NCI-H526 (cell line): ENCODE measurements at regions not wholly inside any gene's neighbourhood (a gene's known extent, or its start where the extent isn't known, plus 50 kb on each side); places are given as distances from the start of the nearest gene placed in this dataset.

ENCODE experiments used
- DNase-seq, 2 experiments: peaks; one replicate each; lab custom pipeline; 2025; lab: John Stamatoyannopoulos, UW

- DNase-seq = no peak
Observed at GRCh38 chr12:91311081-91311480, 128.5 kb upstream of the DCN start.

DNA sequence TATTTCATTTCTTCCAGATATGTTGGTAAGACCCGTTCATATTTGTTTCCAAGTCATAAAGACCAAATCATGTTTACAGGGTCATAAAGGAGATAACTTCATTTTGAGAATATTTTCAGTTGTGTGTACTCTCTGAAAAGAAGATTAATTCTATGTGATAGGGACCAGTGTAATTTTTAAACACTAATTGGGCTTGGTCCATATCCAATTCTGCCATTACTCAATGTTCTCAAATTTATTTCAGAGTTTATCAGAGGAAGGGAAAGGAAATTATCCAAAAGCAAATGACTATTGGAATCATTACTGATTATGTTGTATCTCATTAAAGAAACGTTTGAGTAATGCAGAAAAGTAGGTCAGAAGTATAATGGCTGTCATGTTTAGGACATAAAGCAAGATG is 126.8 kb upstream of the DCN start:
- no peak for DNase-seq

- DNase-seq = no peak
Observed at GRCh38 chr12:91307957-91308670, 125.5 kb upstream of the DCN start.

GRCh38 chr12:91290354-91290753 is 107.7 kb upstream of the DCN start:
- no peak for DNase-seq

- no peak for DNase-seq
Observed at GRCh38 chr12:91289906-91290305, 107.3 kb upstream of the DCN start.

- no peak for DNase-seq
Observed at GRCh38 chr12:91289072-91289471, 106.5 kb upstream of the DCN start.

DNA sequence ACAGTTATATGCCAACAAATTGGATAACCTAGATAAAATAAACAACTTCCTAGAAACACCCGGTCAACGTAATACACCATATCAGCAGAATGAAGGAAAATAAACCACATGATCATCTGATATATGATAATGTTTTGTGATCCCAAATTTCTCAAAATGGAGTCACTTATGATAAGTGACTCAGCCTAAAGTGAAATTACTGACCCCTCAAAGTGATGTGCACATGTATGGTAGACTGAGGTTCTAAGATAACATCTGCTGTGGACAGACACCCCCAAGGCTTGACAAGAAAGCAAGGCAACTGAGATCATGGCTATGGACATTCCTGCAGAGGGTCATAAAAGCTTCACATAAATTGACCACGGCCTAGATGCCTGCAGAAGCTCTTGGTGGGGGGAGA is 105.1 kb upstream of the DCN start:
- no peak for DNase-seq

- no peak for DNase-seq
Observed at GRCh38 chr12:91278126-91278525, 95.5 kb upstream of the DCN start.

- DNase-seq = no peak
Observed at GRCh38 chr12:91276509-91276908, 93.9 kb upstream of the DCN start.

DNA sequence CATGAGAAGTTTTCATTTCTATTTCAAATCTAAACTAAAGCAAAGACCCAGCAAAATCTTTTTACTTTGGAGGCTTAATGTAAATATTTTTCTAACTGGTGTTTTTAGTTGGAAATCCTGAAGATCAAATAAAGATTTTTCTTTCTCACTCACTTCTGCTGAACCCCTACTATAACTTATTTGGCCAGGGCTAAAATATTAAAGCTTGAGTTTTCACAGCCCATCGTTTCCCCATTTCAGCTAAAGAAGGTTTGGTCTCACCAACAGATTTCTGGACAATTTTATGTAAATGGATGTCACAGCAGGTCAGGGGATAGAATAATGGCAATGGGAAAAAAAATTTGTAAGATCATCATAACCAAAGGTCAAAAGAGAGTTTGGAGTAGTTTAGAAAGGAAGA is 92.7 kb upstream of the DCN start:
- DNase-seq = no peak

DNA sequence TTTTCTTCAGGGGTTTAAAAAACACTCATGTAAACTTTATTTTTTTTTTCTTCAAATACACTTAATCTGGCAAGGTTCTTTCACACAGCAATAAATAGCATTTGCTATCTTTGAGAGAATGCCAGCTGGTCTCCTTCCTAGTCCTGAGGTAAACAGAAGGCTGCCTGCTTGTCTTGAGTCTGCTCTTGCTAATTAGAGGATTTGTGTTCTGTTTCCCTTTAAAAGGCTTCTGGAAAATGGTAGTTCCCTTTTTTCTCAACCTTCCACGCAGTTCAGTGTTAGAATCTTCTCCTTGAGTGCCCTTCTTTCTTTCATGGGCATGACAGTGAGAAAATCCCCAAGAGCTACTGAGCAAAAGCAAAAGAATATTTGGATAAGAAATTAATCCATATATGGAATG is 92.3 kb upstream of the DCN start:
- DNase-seq = no peak

- DNase-seq = no peak
Observed at GRCh38 chr12:91273560-91273959, 90.9 kb upstream of the DCN start.

DNA sequence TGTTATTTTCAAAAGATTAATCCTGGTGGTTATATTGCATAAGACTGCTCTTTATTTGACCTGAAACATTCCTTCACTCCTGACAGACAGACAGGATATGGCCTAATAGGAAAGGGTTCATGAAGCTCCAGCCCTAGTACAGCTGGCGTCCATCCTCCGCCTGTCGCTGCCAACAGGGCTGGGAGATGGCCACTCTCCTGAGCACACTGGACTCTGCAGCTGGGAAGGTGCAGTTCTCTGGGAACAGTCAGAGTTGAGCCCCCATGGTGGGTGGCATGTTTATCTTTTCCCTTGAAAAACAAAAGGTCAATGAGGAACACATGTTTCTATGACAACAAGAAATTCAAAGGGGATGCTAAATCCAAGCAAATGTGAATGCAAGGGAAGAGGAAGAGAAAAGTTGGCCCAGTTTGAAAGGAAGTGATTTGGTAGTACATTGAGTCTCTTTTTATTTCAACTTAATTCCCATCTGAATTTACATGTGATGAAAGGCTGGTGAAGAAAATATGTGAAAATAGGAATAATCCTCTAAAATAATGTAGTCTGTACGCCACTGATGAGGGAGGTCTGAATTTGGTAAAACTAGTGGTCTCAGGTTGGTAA is 89.9 kb upstream of the DCN start:
- DNase-seq = no peak

GRCh38 chr12:91271185-91271584 is 88.6 kb upstream of the DCN start:
- no peak for DNase-seq

- no peak for DNase-seq
Observed at GRCh38 chr12:91267039-91267438, 84.4 kb upstream of the DCN start.

- DNase-seq = no peak
Observed at GRCh38 chr12:91264178-91264577, 81.6 kb upstream of the DCN start.

DNA sequence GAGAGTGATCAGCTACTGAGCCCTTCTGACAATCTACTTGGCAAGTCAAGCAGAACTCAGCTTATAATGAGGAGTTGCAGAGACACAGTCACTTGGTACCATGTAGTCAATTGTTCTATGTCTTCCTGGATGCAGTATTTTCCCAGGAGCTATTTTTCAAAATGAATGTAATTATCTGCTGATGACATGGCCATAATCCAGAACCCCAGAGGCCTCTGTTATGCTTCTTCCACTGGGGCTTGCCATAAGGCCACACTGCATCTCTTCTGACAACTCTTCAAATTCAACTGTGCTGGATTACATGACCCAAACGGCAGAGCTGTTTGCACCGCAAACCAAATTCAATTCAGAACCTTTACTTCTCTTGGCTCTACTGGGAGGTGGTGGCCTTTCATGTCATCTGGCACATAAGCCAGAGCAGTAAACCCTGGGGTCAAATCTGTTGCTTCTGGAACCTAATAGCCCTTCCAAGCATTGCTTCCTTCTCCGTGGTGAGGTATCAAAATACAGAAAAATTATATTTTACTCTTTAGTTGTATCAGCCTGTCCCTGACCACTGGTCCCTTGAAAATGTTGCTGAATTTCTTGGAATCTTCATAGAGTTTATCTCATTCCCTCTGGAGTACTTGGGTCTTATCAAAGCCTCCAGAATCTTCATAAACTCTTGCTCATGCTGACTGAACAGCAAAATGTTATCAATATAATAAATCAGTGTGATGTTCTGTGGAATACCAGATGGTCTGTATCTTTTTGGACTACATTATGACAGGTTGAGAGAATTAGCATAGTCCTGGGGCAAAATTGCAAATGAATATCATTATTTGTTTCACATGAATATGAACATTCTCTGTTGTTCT is 79.4 kb upstream of the DCN start:
- DNase-seq = no peak

DNA sequence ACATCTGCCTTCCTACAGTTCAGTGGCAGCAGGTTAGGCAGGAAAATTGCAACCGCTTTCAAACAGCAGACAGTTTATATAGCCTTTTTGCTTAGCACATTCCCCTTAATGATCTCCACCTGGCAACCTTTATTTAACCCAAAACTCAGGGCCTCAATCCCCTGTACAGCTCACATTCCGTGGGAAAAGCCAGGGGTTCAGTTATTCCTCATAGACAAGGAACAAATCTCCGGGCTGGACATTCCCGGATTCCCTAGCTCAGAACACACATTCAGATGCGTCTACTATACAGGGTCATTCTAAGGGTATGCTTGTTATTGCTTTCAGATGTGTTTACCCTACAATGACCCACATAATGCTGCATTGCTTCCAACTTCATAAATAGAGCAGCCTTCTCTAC is 73.8 kb upstream of the DCN start:
- no peak for DNase-seq

DNA sequence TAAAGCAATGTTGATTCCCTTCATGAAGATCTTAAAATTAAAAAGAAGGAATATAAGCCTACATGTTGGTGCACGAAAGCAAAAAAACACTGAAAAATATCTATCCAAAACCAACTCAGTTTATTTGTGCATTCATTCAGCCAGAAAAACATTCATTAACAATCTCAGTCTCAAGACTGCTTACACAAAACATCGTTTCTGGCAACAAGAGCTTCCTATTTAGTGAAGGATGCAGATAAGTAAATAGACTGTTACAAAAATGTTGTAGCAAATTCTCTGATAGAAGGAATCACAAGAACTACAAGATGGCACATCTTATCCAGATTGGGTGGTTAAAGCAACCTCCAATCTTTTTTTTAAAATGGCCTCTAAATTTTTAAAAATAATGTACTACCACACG is 69.7 kb upstream of the DCN start:
- DNase-seq = no peak

- DNase-seq = no peak
Observed at GRCh38 chr12:91250273-91250665, 67.7 kb upstream of the DCN start.

DNA sequence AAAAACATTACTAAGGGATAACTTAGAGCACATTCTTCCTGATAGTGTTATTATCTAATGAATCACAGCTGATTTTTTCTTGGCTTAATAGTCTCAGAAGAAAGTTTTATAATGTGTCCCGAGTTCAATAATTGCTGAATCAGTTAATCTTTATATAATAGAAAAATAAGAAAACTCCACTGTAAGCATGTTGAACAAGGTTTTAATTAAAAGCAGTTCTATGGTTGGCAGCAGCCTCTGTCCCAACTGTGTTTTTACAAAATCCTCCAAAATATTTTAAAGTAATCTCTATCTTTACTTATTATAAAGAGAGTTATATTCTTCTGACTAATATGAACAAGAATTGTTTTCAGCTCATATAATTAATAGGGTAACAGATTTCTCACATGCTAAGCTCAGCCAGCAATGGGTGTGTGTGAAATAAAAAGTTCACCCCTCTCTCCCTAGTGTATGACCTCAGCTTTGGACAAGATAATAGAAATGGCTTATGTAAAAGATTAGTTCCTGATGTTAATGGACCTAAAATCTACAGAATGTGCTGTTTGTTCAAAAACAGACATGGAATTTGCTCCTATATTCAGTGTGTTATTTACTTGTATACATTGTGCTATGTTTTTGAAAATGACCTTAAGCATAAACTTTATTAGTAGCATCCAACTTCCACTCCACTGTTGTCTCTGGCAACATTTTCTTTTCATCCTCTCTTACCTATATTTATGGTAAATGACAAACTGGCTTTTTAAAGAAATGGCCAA is 67.1 kb upstream of the DCN start:
- no peak for DNase-seq

DNA sequence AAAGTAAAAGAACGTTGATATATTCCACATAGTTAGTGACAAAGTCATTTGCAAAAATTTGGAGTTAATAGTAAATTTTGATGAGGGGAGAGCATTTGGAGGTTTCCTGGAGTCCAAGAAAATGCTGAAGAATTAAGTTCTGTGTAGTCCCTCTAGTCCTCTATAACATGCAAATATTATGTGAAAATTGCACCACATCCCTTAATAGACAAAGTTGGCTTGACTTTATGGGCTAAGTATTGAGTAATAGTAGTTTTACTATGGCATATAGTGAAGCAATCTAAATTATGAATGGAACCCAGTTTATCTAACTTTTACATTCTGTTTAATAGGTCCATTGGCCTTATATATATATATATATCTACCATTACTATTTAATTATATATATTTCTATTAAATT is 66.4 kb upstream of the DCN start:
- no peak for DNase-seq
